HG03103 (cell line): ENCODE measurements at regions not wholly inside any gene's neighbourhood (a gene's known extent, or its start where the extent isn't known, plus 50 kb on each side); places are given as distances from the start of the nearest gene placed in this dataset.

Experiments used
- ATAC-seq: cut with Tn5 transposase; IDR thresholded peaks from one replicate; pipeline ENCODE4 v1.9.1; 2021; ENCODE audit warnings: low read depth; ENCODE audit not compliant: unreplicated experiment

- no peak for ATAC-seq
These were observed 582.4 kb downstream of the PLA2G4A start for GRCh38 chr1:187411118-187411517.

GRCh38 chr1:187413405-187414169, 584.8 kb downstream of the PLA2G4A start:
- ATAC-seq, result no peak

DNA sequence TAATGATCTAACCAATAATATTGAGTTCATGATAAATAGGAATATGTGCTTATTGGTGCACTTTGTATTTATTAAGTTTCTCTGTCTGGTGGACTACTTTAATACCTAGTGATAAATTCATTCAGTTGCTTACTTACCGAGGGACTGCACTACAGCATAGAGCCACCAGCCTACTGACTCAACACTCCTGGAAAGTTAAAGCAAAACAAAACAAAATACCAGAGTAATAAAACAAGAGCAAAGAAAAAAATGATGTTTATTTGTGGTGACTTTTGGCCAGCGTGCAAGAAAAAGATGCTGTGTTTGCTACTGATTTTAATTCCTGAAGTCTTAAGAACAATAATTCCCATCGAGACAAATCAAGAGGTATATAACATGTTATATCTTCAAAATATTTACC, 586.3 kb downstream of the PLA2G4A start:
- ATAC-seq, result no peak

GRCh38 chr1:187417520-187417919, 588.8 kb downstream of the PLA2G4A start:
- ATAC-seq, result no peak

- no peak for ATAC-seq
These were observed 604.8 kb downstream of the PLA2G4A start for GRCh38 chr1:187433598-187433997.

GRCh38 chr1:187442603-187443002, 613.9 kb downstream of the PLA2G4A start:
- no peak for ATAC-seq

DNA sequence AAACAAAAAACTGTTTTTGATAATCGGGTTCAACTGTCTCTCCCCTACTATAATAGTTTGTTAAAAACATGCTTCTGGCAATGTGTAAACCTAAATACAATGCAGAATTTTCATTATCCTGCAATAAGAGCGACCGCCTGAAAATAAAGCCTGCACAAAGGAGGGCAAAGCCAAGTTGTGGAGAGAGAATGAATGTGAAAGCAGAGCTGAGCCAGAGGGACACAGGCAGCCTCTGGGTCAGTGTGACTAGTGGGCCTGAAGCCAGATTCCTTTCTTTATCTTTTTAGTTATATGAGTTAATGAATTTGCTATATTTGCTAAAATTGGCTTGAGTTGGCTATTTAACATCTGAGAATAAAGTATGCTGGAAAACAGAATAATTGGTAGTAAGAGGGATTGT, 615.2 kb downstream of the PLA2G4A start:
- no peak for ATAC-seq

- no peak for ATAC-seq
These were observed 616.3 kb downstream of the PLA2G4A start for GRCh38 chr1:187445066-187445465.

DNA sequence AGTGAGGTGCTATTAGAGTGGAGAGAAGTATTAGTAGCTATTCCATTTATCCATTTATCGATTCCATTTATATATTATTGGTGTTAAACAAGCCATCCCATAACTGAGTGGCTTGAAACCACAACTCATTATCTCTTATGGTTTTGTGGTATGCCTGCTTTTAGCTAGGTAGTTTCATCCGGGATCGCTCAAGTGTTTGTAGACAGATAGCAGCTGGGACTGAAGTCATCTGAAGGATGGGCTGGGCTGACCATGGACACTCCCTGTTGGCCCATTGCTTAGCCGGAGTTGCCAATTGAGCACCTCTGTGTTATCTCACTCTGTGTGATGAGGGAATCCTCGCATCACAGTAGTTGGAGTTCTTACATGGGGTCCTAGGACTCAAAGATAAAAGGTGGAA, 622.5 kb downstream of the PLA2G4A start:
- no peak for ATAC-seq

- ATAC-seq, result no peak
These were observed 625.3 kb downstream of the PLA2G4A start for GRCh38 chr1:187454010-187454409.

DNA sequence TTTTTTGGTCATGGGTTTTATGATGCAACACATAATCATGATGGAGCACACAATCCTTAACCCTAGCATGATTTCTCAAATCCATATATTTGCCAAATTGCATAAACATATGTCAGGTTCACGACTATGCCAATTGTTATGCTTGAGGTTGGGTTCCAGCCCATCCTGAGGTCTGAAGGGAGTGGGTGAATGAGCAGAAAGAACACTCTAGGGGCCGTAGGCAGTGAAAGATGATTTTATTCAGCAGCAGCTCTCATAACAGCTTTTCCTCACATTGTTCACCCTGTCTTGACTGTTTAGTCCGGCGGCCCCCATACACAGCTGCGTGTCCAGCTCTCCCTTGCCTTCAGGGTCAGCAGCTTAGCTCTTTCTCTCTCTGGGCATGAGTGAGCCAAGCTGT, 627.7 kb downstream of the PLA2G4A start:
- no peak for ATAC-seq

DNA sequence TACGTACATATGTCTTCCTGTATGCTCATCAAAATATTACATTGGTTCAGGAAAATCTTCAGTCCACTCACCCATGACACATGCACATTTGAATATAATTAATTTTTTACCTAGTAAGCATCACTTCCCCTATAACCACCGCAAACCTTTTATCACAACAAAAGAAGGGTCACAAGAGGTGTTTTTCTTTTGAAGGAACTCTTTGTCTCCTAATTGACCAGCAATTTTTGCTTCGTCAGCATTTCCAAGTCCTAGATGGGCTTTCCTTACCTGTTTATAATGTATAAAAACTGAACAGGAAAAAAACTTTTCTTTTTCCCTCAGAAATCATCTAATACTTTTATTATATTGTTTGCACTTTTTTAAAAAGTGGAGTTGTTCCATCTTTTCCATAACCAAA, 631.3 kb downstream of the PLA2G4A start:
- no peak for ATAC-seq

- ATAC-seq, result no peak
These were observed 635.6 kb downstream of the PLA2G4A start for GRCh38 chr1:187464320-187464719.

DNA sequence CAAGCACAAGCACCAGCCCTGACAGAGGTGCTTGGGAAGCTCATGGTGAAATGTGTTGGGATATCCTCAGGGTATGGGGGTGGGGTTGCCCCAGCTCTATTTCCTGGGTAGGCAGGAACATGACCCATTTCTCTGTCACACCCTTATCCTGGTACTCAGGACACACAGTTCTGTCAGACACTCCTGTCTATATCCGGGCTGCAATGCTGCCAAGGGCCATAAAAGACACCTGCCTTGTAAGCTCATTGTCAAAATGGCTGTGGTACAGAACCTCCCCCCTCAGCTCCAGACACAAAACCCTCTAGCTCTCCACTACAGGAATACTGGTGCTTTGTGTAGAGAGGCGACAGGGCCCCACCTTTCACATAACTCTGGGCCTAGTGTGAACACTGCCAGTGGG, 636.7 kb downstream of the PLA2G4A start:
- no peak for ATAC-seq

- ATAC-seq, result no peak
These were observed 641.1 kb downstream of the PLA2G4A start for GRCh38 chr1:187469836-187470235.

- no peak for ATAC-seq
These were observed 642.8 kb downstream of the PLA2G4A start for GRCh38 chr1:187471555-187471954.

- no peak for ATAC-seq
These were observed 645.6 kb downstream of the PLA2G4A start for GRCh38 chr1:187474336-187474735.

DNA sequence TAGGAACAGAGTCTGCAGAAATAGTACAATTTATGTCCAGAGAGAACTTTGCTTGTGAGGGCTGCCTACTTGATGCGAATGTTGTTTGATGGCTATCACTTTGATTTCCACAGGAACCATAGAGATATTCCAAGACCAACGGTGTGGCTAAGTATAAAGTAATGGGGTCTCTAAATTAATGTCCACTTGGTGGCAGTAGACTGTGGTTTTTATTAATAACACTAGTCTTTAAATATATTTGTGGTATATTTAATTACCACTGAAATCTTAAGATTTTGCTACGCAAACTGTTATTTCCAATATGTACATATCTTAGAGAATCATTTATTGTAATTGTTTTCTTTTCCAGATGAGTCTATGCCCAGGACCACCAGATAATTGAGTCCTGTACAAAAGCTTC, 647.9 kb downstream of the PLA2G4A start:
- ATAC-seq, result no peak

- no peak for ATAC-seq
These were observed 648.4 kb downstream of the PLA2G4A start for GRCh38 chr1:187477103-187477502.

GRCh38 chr1:187477535-187477934, 648.8 kb downstream of the PLA2G4A start:
- no peak for ATAC-seq

DNA sequence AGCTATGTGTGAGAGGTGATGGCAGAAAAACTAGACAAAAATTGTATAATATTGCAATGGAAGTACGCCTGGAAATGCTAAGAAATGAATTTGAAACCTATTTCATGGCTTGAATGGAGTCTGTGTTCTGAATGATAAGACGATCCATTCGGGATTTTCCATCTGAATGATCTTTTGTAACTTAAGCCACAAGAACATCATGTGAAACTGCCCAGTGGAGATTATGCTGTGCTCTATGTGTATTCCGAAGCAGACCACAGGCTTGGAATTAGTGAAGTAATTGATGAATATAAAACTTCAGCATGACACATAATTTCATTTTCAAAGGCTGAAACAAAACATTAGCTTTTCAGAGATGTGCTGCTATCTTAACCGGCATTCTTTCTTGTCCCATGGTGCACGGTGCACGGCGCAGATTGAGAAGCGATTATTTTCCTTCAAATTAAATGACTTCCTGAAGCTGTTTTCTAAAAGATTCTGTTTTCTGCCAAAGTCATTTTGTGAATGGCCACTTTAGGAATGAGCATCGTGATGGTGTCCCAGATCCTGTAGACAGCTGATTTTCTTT, 652.9 kb downstream of the PLA2G4A start:
- no peak for ATAC-seq

GRCh38 chr1:187490266-187490665, 661.5 kb downstream of the PLA2G4A start:
- ATAC-seq, result no peak
